ENCODE measurements at regions not wholly inside any gene's neighbourhood (a gene's known extent, or its start where the extent isn't known, plus 50 kb on each side); places are given as distances from the start of the nearest gene placed in this dataset.

DNA sequence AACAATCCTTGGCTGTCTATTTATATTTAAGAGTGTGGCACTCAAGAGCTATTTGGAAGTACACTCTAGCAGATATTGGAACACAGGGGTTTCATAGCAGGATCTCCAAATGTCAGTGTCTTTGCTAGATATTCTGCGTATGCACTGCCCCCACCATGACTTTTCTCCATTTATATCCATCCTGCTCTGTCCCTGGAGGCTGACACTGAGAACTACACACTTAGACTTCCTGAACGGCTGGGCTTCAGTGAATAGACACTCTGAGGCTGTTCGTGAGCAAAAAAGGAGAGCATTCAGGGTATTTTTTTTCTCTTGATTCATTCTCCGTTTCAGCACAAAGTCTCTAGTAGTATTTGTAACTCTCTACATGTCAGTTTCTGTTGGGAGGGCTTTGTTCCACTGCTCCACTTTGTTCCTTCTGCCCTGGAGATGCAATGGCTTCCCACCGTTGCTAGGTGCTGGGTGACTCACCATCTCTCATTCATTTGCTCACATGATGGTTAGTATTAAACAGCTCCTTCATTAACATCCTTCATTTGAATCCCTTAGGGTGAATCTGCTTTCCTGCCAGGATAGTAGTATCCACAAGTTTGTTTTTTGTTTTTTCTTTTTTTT, 155.9 kb upstream of the SLC13A1 start:
- H3K27ac ChIP-seq (ENCODE audit: insufficient read depth, low read depth, low read length, poor library complexity, severe bottlenecking), result peak overlapping the region; percentile 50

GRCh38 chr7:123352973-123353372, 153.2 kb upstream of the SLC13A1 start:
- H3K4me3 ChIP-seq (ENCODE audit: insufficient read depth, low read depth, low read length), result no peak overlapping the region
- H3K36me3 ChIP-seq (ENCODE audit: control insufficient read depth, insufficient read depth, low read length), result no peaks in the 10 kb centered on the region
- H3K4me1 ChIP-seq (ENCODE audit: control insufficient read depth, insufficient read depth, low read length), result peaks cover 4% of the 10 kb centered on the region
- no peaks in the 10 kb centered on the region for H3K27me3 ChIP-seq (ENCODE audit: control insufficient read depth, insufficient read depth, low read length, poor library complexity, severe bottlenecking)
- 96 to 100% methylated on average over 2 of the region's 2 CpGs for WGBS, 2 experiments
- H3K9me3 ChIP-seq (ENCODE audit: control insufficient read depth, low read length), result no peaks in the 10 kb centered on the region
- H3K27ac ChIP-seq (ENCODE audit: insufficient read depth, low read depth, low read length, poor library complexity, severe bottlenecking), result no peak overlapping the region

More for the DNA sequence above, 155.9 kb upstream of the SLC13A1 start:
- Histone ChIP-seq H3K27me3 (ENCODE audit: control insufficient read depth, insufficient read depth, low read length, poor library complexity, severe bottlenecking) (no peaks in the 10 kb centered on the region), H3K4me3 (ENCODE audit: insufficient read depth, low read depth, low read length) (no peak overlapping the region), H3K4me1 (ENCODE audit: control insufficient read depth, insufficient read depth, low read length) (peaks cover 4% of the 10 kb centered on the region), H3K36me3 (ENCODE audit: control insufficient read depth, insufficient read depth, low read length) (no peaks in the 10 kb centered on the region), H3K9me3 (ENCODE audit: control insufficient read depth, low read length) (no peaks in the 10 kb centered on the region)
- 59 to 71% methylated on average over 5 of the region's 5 CpGs for WGBS, 2 experiments

DNA sequence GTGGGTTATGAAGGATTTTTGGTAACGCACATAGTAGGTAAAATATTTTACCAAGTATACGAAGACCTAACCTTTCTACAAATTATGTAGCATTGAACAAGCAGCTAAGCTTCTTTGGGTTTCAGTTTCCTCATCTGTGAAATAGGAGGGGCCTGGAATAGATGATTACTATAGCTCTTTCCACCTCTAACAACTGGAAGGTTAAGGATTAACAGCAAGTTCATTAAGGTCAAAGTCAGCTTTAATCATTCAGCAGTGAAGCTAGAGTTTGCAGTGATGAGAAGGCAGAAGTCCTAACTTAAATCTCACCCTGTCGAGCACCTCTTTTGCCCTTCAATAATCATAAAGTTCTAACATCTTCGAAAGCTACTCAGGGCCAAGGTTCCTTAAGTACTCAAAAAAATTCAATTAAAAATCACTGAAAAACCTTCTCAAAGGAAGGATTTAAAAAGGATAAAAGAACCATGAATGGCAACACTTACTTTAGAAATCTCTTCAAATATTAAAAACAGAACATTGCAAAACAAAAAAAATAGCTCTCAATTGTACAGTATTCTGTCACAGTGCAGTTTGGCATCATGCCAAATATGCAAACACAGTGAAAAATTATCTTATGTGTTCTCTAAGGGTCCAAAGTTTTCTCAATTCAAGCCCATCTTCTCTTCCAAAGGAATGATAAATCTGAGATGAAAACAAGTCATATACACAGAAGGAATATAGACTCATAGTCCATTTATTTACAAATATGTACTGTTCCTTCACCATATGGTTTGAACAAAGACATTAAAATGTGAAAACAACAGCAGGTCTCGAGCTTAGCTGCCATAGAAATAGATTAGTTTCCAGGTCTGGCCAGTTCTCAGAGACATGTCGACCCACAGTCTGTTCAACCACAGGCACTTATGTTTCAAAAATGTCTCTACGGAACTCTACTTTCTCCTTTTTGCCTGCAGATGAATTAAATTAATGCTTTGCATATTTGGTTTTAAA, 152.0 kb upstream of the SLC13A1 start:
- H3K4me3 ChIP-seq (ENCODE audit: insufficient read depth, low read depth, low read length), result no peak overlapping the region
- 90 to 96% methylated on average over 5 to 7 of the region's 7 CpGs for WGBS, 2 experiments
- no peaks in the 10 kb centered on the region for H3K9me3 ChIP-seq (ENCODE audit: control insufficient read depth, low read length)
- H3K27ac ChIP-seq (ENCODE audit: insufficient read depth, low read depth, low read length, poor library complexity, severe bottlenecking), result no peak overlapping the region
- H3K27me3 ChIP-seq (ENCODE audit: control insufficient read depth, insufficient read depth, low read length, poor library complexity, severe bottlenecking), result no peaks in the 10 kb centered on the region
- H3K4me1 ChIP-seq (ENCODE audit: control insufficient read depth, insufficient read depth, low read length), result peaks cover 4% of the 10 kb centered on the region
- H3K36me3 ChIP-seq (ENCODE audit: control insufficient read depth, insufficient read depth, low read length), result no peaks in the 10 kb centered on the region

GRCh38 chr7:123351027-123351426, 151.3 kb upstream of the SLC13A1 start:
- no peaks in the 10 kb centered on the region for H3K27me3 ChIP-seq (ENCODE audit: control insufficient read depth, insufficient read depth, low read length, poor library complexity, severe bottlenecking)
- no peak overlapping the region for H3K27ac ChIP-seq (ENCODE audit: insufficient read depth, low read depth, low read length, poor library complexity, severe bottlenecking)
- no peaks in the 10 kb centered on the region for H3K36me3 ChIP-seq (ENCODE audit: control insufficient read depth, insufficient read depth, low read length)
- peaks cover 4% of the 10 kb centered on the region for H3K4me1 ChIP-seq (ENCODE audit: control insufficient read depth, insufficient read depth, low read length)
- WGBS, 2 experiments, result 81 to 88% methylated on average over 3 of the region's 3 CpGs
- H3K4me3 ChIP-seq (ENCODE audit: insufficient read depth, low read depth, low read length), result no peak overlapping the region
- H3K9me3 ChIP-seq (ENCODE audit: control insufficient read depth, low read length), result no peaks in the 10 kb centered on the region

DNA sequence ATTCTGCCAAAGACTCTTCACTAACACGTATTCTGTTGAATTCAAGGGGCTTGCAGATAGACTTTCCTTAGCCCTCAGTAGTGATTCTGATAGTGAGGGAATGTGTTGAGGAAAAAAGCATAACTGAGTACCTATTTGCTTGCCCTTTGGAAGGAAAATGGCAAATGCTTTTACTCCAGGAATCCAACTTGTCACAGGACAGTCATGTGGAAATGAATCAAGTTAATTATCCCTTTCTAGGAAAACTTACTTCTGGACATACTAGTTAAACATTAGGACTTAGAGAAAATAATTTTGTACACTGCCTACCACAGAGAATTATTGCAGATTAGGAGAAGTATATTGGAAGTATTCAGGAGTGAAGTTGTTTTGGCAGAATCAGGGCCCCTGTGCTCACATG, 148.9 kb upstream of the SLC13A1 start:
- 73 to 85% methylated on average over 1 of the region's 1 CpG for WGBS, 2 experiments
- Histone ChIP-seq H3K4me1 (ENCODE audit: control insufficient read depth, insufficient read depth, low read length) (no peaks in the 10 kb centered on the region), H3K27me3 (ENCODE audit: control insufficient read depth, insufficient read depth, low read length, poor library complexity, severe bottlenecking) (no peaks in the 10 kb centered on the region), H3K4me3 (ENCODE audit: insufficient read depth, low read depth, low read length) (no peak overlapping the region), H3K27ac (ENCODE audit: insufficient read depth, low read depth, low read length, poor library complexity, severe bottlenecking) (no peak overlapping the region), H3K9me3 (ENCODE audit: control insufficient read depth, low read length) (no peaks in the 10 kb centered on the region), H3K36me3 (ENCODE audit: control insufficient read depth, insufficient read depth, low read length) (no peaks in the 10 kb centered on the region)

GRCh38 chr7:123346766-123347165, 147.0 kb upstream of the SLC13A1 start:
- no peaks in the 10 kb centered on the region for H3K36me3 ChIP-seq (ENCODE audit: control insufficient read depth, insufficient read depth, low read length)
- no peaks in the 10 kb centered on the region for H3K9me3 ChIP-seq (ENCODE audit: control insufficient read depth, low read length)
- H3K27ac ChIP-seq (ENCODE audit: insufficient read depth, low read depth, low read length, poor library complexity, severe bottlenecking), result no peak overlapping the region
- no peak overlapping the region for H3K4me3 ChIP-seq (ENCODE audit: insufficient read depth, low read depth, low read length)
- H3K4me1 ChIP-seq (ENCODE audit: control insufficient read depth, insufficient read depth, low read length), result no peaks in the 10 kb centered on the region
- H3K27me3 ChIP-seq (ENCODE audit: control insufficient read depth, insufficient read depth, low read length, poor library complexity, severe bottlenecking), result no peaks in the 10 kb centered on the region

DNA sequence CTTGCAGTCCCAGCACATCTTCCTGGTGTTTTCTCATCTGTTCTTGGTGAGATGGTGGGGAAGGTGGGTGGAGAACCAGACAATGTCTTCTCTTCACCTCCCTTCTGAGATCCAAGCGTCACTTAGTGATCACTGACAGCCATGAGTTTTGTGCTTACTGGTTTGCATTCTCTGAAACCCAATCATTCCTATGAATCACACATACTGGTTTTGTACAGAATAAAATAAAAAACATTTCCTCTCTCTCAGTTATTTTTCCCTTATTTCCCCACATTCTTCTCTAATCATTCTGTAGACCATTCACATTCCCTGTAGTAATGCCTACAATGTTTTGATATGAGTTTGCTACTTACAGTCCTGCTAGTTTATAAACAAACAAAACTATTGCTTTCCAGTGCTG, 143.8 kb upstream of the SLC13A1 start:
- no peaks in the 10 kb centered on the region for H3K4me1 ChIP-seq (ENCODE audit: control insufficient read depth, insufficient read depth, low read length)
- H3K27me3 ChIP-seq (ENCODE audit: control insufficient read depth, insufficient read depth, low read length, poor library complexity, severe bottlenecking), result no peaks in the 10 kb centered on the region
- no peaks in the 10 kb centered on the region for H3K9me3 ChIP-seq (ENCODE audit: control insufficient read depth, low read length)
- WGBS, 2 experiments, result 83 to 100% methylated on average over 1 of the region's 1 CpG
- H3K27ac ChIP-seq (ENCODE audit: insufficient read depth, low read depth, low read length, poor library complexity, severe bottlenecking), result no peak overlapping the region
- no peak overlapping the region for H3K4me3 ChIP-seq (ENCODE audit: insufficient read depth, low read depth, low read length)
- H3K36me3 ChIP-seq (ENCODE audit: control insufficient read depth, insufficient read depth, low read length), result no peaks in the 10 kb centered on the region

GRCh38 chr7:123341102-123341501, 141.3 kb upstream of the SLC13A1 start:
- no peak overlapping the region for H3K4me3 ChIP-seq (ENCODE audit: insufficient read depth, low read depth, low read length)
- H3K27me3 ChIP-seq (ENCODE audit: control insufficient read depth, insufficient read depth, low read length, poor library complexity, severe bottlenecking), result no peaks in the 10 kb centered on the region
- H3K4me1 ChIP-seq (ENCODE audit: control insufficient read depth, insufficient read depth, low read length), result no peaks in the 10 kb centered on the region
- H3K36me3 ChIP-seq (ENCODE audit: control insufficient read depth, insufficient read depth, low read length), result no peaks in the 10 kb centered on the region
- no peaks in the 10 kb centered on the region for H3K9me3 ChIP-seq (ENCODE audit: control insufficient read depth, low read length)
- WGBS, 2 experiments, result 100% methylated on average over 1 of the region's 1 CpG
- H3K27ac ChIP-seq (ENCODE audit: insufficient read depth, low read depth, low read length, poor library complexity, severe bottlenecking), result no peak overlapping the region

GRCh38 chr7:123338688-123339087, 138.9 kb upstream of the SLC13A1 start:
- H3K27ac ChIP-seq (ENCODE audit: insufficient read depth, low read depth, low read length, poor library complexity, severe bottlenecking), result no peak overlapping the region
- no peaks in the 10 kb centered on the region for H3K36me3 ChIP-seq (ENCODE audit: control insufficient read depth, insufficient read depth, low read length)
- H3K27me3 ChIP-seq (ENCODE audit: control insufficient read depth, insufficient read depth, low read length, poor library complexity, severe bottlenecking), result no peaks in the 10 kb centered on the region
- H3K9me3 ChIP-seq (ENCODE audit: control insufficient read depth, low read length), result no peaks in the 10 kb centered on the region
- no peaks in the 10 kb centered on the region for H3K4me1 ChIP-seq (ENCODE audit: control insufficient read depth, insufficient read depth, low read length)
- no peak overlapping the region for H3K4me3 ChIP-seq (ENCODE audit: insufficient read depth, low read depth, low read length)

DNA sequence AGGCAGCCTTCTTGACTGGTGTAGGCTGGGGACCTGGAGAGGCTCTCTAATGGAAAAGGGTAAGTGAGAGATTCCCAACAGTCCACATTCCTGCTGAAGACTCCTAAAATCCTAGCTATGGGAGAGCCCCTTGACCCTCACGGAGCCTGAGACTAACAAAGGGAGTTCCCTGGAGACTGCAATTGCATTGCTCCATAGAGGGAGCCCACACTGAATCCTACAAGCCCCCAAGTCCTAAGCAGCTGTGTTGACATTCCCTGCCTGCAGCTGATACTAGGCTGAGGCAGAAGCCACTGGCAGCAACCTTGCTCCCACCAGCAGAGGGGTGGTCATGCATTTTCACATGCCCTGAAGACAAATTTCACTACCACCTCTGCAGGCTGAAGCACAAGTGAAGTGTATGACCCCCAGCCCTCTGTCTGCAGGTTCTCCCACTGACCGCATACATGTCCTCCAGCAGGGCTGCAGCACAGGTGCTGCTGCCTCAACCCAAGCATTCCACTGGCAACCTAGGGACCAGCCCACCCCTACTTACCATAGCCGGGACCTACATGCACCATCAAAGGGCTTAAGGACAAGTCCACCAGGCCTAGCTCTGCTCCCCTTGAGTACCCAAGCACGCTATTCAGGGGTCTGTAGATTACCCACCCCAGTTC, 130.3 kb upstream of the SLC13A1 start:
- 88 to 89% methylated on average over 4 of the region's 4 CpGs for WGBS, 2 experiments
- Histone ChIP-seq H3K36me3 (ENCODE audit: control insufficient read depth, insufficient read depth, low read length) (no peaks in the 10 kb centered on the region), H3K27me3 (ENCODE audit: control insufficient read depth, insufficient read depth, low read length, poor library complexity, severe bottlenecking) (no peaks in the 10 kb centered on the region), H3K4me1 (ENCODE audit: control insufficient read depth, insufficient read depth, low read length) (no peaks in the 10 kb centered on the region), H3K4me3 (ENCODE audit: insufficient read depth, low read depth, low read length) (no peak overlapping the region), H3K9me3 (ENCODE audit: control insufficient read depth, low read length) (no peaks in the 10 kb centered on the region), H3K27ac (ENCODE audit: insufficient read depth, low read depth, low read length, poor library complexity, severe bottlenecking) (no peak overlapping the region)

Data from ectodermal cell (in vitro differentiated cells).